GM18909 (cell line): ENCODE measurements at regions not wholly inside any gene's neighbourhood (a gene's known extent, or its start where the extent isn't known, plus 50 kb on each side); places are given as distances from the start of the nearest gene placed in this dataset.
"Not testable (repeated sequence)": the region's sequence is repeated elsewhere in the genome, so short reads cannot be mapped to it uniquely, and the experiment has no call there.

Experiments
- ATAC-seq: cut with Tn5 transposase; IDR thresholded peaks from one replicate; pipeline ENCODE4 v1.9.1; 2021; ENCODE audit warnings: mild to moderate bottlenecking; ENCODE audit not compliant: unreplicated experiment, poor library complexity

DNA sequence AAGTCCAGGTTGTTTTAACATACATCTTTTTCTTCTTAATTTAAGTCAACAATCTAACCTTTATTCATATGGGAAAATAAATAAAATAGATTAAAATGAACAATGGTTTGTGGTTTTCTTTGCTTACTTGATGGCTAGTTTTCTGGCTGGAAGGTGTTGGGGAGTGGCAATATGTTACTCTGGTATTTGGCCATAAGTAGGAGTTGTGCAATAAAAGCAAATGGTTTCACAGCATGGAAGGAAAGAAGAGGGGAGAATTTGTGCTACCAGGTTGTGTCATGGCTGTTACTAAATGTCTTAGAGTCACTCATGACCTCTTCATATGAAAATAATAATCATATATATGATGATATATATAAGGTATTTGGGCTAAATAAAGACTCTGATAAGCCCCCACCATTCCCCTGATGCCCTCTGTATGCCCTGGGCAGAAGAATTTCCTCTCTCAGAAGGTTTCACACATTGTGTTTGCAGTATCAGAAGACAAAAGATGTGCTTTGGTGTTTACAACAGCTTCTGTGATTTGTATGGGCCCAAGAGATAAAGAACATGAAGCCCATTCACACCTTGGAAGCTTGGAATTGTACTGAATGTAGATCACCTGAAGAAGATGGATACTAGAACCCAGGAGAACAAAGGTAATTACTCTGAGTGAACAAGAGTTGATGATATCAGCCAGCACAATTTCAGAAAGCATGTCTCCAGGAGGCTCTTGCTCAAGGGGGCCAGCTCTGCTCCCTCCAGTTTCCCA, 160.9 kb downstream of the ALG10B start:
- no peak for ATAC-seq

DNA sequence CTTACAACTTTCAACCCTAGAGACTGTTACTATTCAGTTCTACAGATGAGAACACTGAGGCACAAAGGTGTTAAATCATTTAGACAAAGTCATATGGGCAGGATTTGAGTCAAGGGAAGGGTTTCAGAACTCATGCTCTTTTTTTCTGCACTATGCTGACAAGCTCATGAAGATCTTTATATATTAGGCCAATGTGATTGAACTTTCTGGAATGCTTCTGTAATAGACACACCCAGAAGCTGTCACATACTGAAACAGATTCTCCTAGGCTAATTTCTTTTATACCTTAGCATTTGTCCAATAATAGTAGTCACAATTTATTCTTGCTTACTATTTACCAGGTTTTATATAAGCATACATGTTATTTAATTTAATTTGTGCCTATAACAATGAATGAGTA, 164.0 kb downstream of the ALG10B start:
- no peak for ATAC-seq

DNA sequence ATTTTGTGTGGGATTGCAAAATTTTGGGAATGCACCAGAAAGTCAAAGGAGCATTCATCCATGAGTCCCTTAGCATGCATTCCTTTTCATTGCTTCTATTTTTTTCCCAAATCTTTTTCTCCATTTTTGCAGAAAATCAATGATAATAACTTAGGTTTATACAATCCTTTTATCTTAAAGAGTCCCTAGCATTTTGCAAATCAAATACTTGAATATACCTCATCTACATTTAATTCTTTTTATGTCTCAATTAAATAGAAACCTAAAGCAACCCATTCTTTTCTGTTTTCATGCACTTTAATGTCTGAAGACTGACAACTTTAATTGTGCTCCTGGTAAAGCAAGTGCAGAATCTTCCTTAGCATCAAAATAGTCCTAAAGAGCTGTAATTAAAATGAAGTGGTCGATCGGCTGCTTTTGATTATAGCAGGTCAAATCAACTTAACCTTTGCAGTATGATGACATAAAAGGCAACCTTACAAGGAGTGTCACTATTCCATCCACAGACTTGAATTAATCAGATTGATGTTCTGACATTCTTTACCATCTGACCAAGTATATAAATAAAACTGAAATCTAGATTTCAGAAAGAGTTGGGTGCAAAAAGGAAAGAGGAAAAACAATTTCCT, 168.4 kb downstream of the ALG10B start:
- no peak for ATAC-seq

DNA sequence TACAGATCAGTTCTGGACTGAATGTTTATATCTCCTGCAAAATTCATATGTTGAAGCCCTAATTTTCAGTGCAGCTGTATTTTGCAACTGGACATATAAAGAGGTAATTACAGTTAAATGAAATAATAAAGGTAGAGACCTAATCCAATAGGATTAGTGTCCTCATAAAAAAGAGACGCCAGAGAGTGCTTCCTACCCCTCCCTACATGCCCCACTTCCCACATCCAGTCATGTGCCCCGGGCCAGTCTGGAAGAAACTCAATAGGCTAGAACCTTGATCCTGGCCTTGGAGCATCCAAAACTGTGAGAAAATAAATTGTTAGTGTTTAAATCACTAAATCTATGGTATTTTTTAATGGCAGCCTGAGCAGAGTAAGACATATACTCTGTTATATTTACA, 172.3 kb downstream of the ALG10B start:
- ATAC-seq, result no peak

DNA sequence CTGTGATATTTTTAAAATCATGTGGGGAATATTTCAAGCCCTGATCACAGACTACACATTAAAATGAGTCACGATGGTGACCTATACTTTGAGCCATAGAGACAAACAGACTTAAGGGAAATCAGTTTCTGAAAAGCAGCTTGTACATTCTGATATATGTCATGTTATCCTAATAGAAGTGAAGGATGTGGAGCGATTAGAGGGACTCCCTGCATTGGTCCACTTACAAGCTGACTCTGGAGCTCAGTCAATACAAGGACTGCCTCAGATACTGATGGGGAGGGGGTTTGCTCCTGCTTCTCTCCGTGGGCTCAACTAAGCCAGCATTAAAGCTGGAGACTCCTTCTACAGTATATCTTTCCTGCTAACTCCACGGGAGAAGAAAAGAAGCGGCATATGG, 173.5 kb downstream of the ALG10B start:
- no peak for ATAC-seq

DNA sequence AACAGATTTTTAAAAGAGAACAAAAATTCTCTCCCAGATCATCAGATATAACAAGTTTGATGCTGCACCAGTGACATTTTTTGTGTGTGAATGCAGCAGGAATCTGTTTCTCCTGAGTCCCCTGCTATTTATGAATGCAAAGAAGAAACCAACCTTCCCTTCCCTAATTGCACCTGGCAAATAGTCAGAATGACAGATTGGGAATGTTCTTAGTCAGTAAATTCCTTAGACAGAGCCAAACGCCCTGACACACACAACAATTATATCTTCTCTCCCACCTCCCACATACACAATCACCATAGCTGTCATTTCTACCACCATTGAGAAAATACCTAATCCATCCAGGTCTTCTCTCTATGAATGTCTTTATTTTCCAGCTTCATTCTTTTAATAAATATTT, 174.4 kb downstream of the ALG10B start:
- no peak for ATAC-seq

DNA sequence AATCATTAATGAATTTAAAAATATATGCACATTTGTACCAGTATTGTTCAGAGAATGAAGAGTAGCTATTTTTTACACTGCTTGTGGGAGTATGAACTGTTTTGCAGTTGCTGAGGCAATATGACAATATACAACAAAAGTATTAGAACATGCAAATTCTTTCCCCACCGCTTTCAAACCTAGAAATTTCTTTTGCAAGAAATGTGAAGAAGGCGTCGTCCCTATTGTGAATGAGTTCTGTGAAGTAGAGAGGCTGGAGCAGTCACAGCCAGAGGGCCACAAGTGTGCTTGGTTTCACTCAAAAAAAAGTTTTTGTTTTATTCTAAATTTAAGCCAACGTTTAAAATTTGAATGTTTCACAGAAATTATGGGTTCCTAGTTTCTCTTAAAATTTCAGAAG, 184.9 kb downstream of the ALG10B start:
- no peak for ATAC-seq

DNA sequence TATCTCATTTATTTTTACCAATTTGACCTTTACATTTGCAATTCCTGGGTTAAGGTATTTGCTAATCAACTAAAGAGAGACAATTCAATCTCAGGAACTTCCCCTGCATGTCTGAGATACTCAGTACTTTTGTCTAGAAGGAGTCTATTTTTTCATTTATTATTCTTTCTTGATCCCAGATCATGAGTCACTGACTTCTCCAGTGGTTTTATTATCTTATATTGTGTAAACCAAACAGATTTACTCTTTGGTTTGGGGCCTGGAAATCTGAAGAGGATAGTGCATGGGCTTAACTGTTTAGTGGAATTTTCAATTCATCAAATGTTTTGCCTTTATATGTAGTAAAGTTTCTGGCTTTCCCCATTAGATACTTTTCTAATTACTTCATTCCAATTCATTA, 185.4 kb downstream of the ALG10B start:
- no peak for ATAC-seq

DNA sequence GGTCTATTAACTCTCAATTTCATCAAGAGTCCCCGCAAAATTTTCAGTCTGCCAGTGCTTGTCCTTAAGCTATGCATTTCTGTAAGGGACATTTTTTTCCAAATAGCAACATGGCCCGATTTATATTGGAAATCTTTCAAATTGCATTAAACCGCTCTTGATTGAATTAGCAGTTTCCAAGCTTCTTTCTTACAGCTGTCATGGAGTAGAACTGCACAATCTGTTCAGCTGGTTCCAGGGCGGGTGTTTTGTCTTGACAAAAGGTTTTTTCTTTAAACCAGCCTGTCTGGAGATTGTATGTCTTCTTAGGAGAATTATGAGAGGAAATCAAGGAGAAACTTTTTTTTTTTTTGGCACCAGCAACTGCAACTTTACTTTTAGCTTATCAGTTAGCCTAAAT, 185.8 kb downstream of the ALG10B start:
- ATAC-seq, result no peak

DNA sequence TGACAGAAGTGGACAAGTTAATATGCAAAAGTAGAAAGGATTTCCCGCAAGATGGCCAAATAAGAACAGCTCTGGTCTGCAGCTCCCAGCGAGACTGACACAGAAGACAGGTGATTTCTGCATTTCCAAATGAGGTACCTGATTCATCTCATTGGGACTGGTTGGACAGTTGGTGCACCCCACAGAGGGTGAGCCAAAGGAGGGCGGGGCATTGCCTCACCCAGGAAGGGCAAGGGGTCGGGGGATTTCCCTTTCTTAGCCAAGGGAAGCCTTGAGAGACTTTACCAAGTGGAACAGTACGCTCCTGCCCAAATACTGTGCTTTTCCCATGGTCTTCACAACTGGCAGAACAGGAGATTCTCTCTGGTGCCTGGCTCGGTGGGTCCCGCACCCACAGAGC, 191.3 kb downstream of the ALG10B start:
- ATAC-seq, result no peak

DNA sequence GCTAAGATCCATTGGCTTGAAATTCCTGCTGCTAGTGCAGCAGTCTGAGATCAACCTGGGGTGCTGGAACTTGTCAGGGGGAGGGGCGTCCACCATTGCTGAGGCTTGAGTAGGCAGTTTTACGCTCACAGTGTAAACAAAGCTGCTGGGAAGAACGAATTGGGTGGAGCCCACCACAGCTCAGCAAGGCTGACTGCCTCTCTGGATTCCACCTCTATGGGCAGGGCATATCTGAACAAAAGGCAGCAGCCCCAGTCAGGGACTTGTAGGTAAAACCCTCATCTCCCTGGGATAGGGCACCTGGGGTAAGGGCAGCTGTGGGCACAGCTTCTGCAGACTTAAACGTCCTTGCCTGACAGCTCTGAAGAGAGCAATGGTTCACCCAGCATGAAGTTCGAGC, 191.7 kb downstream of the ALG10B start:
- ATAC-seq, result no peak

DNA sequence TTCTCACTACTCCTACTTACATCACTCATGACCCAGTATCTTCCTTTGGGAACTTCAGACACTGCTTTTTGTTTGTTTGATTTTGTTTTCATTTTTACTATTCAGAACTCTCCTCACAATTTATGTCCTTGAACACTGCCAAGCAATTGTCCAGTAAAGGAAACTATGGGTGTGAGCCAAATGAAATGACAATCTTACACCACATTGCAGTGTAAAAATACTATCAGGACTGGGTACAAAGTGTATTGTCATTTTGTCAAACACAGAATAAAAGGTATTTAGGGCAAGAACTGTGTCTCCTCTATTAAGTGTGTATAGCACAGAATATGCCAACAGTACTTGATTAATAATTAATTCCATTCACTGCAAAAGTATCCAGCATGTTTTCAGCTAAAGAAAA, 199.3 kb downstream of the ALG10B start:
- ATAC-seq, result no peak

DNA sequence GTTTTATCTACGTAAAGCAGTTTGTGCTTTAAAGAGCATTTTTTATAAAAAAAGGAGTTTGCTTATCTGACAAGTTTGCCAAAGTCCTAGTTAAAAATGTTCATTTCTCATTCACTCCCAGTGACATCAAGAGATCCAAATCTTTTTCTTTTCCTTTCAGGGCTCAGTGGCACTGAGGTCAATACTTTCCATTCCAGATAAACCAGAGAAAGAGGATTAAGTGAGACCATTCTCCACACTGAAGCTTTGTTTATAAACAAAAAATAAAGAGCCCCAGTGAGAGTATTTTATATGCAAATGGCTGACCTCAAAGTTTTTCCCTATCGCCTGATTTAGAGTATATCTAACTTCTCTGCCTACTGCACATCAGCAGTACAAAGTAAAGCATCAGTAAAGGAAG, 199.8 kb downstream of the ALG10B start:
- no peak for ATAC-seq

DNA sequence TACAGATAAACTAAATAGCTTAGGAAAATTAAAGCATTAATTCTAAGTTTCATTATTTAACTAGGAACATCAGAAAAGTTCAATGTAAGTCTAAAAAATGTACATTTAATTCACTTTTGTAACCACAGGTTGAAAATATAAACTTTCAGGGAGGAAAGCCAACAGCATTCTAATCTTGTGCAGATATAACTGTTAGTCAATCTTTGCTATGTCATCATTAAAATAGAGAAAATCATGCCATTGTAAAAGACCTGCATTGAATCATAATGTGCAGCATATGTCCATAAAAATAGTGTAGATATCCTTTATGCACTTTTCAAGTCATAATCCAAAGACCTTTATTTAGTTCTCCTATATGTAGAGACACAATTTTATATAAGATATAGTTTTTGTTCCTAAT, 207.3 kb downstream of the ALG10B start:
- ATAC-seq, result no peak

DNA sequence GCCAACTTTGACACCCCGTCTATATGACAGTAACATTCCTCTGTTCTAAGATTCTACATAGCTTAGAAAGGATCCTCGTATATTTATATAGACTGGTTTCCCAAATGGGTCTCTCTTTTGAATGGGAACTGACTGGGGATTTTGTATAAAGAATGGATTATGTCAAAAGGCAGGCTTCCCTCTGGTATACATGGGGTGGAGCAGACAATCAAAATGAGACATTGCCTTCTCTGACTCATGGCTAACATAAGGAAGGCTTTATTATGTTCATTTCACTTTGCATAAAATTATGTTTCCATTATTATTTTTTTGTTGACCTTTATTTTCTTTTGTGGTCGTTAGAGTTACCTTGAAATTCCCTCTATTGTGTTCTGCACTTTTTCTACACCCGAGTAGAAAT, 211.1 kb downstream of the ALG10B start:
- ATAC-seq, result no peak

DNA sequence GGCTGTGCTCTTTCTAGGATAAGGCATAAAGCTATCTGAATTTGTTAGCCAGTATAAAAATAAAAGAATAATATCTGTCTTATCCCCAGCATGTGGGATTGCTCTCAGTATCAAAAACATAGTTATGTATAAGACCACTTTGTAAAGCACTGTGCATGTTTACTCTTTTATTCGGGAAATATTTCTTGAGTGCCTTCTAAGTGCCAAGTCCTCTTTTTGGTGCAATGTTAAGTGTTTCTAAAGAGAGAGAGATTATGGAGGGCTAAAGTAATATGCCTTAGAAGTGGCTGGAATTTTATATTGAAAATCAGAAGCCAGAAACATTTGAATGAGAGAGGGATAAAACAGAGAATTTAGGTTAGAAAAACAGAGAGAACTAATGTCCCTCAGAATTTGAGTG, 212.0 kb downstream of the ALG10B start:
- no peak for ATAC-seq

DNA sequence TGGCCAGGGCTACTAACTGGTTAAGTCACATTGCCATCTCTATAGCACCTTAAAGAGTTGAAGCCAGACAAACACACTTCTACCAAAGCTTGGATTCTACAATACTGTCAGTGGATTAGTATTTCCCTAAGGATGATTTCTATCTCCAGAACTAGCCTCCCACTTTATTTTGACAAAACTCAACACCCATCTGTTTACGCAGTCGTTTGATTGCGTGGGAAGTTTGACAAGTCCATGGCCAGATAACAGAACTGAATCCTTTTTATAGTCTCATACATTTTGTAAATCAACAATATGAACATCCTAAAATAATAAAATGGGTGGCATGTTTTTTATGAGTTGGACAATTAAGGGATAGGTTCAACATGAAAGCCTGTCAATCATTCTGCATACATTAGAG, 212.7 kb downstream of the ALG10B start:
- ATAC-seq, result not testable (repeated sequence)

DNA sequence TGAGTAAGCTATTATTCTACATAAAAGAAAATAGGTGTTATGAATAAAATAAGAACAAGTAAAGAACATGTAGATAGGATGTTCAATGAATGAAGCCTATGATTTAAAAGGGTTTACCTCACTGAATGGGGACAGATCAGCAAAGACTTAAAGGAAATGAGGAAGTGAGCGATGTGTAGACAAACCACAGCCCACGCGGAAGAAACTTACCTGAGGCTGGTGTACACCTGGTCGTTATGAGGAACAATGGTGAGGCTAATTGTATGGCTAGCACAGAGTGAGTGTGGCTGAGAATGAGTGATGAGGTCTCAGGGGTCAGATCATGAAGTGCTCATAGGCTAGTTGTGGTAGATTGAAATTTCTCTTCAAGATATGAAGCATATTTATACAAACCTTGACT, 221.7 kb downstream of the ALG10B start:
- ATAC-seq, result no peak

DNA sequence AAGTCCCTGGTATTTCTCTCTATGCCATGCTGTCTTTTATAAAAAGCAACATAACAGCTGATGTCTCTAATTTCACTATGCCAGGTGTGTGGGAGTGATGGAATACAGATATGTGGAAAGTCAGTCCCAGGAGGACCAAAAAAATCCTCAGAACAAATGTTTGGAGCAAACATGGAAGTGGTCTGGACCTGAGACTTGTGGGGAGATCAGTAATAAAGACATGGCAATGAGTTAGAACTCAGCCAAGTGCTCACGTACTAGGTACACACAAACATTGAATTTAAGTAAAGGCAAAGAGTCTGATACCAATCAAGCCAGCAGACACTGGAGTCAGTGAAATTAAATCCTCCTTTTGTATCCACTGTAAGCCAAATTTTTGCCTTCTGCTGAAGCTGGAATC, 223.6 kb downstream of the ALG10B start:
- no peak for ATAC-seq

DNA sequence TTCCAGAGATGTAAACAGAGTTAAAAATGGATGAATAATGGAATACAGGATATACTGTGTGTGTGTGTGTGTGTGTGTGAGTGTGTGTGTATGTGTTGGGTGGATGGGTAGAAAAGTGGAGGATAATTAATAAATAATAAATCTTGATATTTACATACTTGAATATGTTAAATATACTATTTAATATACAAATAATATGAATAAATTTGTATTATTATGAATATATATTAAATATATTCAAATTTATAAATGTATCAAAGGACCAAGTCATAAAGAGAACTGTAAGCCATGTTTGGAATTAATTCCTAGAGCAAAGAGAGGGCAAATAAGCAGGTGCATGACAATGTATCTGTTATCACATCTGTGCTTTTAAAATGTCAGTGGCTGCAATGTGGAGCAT, 225.3 kb downstream of the ALG10B start:
- ATAC-seq, result no peak

DNA sequence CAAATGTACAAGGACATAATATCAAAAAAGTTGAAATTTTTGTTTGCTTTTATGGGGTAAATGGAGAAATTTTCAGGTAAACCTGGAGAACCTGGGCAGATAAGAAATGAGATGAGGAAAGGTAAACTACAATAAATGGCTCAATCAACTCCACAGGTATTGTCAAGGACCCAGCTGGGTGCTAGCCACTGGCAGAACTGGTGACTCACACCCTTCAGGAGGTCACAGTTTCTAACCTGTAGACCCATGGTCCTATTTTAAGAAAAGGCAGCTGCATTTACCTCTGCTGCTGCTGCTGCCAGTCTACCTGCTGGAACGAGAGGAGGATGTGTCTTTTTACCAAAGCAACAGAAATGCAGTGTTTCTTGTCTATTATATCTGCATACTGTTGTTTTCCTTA, 226.6 kb downstream of the ALG10B start:
- ATAC-seq, result no peak

DNA sequence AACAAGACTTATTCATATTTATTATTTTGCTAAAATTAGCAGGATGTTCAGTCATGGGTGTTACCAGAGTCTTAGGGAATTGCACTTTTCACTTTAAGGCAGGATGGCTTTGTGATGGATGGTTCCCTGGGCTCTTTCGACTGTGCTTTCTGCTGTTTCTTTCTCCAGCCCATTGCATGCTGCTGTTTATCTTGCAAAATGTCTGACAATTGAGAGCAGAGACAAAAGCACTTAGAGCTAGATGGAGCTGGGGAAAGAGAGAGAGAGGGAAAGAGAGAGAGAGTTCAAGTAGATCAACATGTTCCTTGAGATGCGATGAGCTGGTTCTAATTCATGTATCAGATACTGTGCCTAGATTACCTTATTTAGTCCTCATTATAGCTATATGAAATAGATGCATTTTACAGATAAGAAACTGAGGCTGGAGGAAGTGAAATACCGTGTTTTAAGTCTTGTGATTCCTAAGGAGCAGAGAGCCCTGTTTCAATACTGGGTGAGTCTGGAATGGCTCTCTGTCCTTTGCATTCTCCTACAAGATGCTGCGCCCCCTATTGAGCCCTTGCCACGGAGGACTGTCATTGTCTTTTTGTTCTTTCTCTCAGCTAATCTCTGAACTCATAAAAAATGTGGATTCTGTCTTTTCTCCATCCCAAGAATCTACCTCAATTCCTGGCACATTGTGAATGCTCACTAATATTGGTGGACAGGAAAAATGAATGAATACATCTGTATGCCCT, 227.9 kb downstream of the ALG10B start:
- ATAC-seq, result no peak
